ENCODE measurements at regions not wholly inside any gene's neighbourhood (a gene's known extent, or its start where the extent isn't known, plus 50 kb on each side); places are given as distances from the start of the nearest gene placed in this dataset.

DNA sequence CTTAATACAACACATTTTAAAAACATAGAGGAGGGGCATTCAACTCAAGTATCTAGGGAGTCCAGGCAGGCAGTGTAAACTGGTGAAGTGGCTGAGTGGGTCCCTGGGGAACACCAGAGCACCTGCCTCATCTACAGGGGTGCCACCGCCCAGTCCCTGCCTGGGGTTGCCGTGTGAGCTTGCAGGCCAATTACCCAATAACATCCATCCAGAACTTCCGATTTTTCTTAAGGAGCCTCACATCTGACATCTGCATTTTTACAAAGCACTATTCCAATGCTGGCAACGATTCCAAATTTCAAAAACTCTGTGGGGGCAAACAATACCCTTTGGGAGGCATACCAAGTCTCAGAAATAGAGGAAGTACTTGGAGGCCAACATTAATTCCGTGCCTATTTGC lies 288.4 kb upstream of the TSHZ2 start:
- intact Hi-C loops (cut with micrococcal nuclease; ENCODE audit: unreplicated experiment): no loop called here
- CTCF ChIA-PET: no interaction called here
- POLR2A ChIA-PET (ENCODE audit: low non-redundant PET): no interaction called here
- no peak for TF ChIP-seq EZH2 (IDR thresholded peaks at IDR 0.05; ENCODE audit: borderline replicate concordance, low read depth, low read length, poor library complexity, severe bottlenecking)
- TF ChIP-seq, protein P1, sequence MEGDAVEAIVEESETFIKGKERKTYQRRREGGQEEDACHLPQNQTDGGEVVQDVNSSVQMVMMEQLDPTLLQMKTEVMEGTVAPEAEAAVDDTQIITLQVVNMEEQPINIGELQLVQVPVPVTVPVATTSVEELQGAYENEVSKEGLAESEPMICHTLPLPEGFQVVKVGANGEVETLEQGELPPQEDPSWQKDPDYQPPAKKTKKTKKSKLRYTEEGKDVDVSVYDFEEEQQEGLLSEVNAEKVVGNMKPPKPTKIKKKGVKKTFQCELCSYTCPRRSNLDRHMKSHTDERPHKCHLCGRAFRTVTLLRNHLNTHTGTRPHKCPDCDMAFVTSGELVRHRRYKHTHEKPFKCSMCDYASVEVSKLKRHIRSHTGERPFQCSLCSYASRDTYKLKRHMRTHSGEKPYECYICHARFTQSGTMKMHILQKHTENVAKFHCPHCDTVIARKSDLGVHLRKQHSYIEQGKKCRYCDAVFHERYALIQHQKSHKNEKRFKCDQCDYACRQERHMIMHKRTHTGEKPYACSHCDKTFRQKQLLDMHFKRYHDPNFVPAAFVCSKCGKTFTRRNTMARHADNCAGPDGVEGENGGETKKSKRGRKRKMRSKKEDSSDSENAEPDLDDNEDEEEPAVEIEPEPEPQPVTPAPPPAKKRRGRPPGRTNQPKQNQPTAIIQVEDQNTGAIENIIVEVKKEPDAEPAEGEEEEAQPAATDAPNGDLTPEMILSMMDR (conservative IDR thresholded peaks at IDR 0.05; ENCODE audit: low read depth, low read length): no peak
- no peaks in the 10 kb centered on the region for H3K4me1 ChIP-seq (ENCODE audit: insufficient read depth, low read length, poor library complexity, severe bottlenecking)
- no peak overlapping the region for H3K4me3 ChIP-seq (ENCODE audit: low read depth, low read length, poor library complexity, severe bottlenecking)
- no peaks in the 10 kb centered on the region for H3K36me3 ChIP-seq (ENCODE audit: insufficient read depth, low read length, poor library complexity, severe bottlenecking)
- no peak overlapping the region for H3K27ac ChIP-seq (ENCODE audit: low read depth, low read length, poor library complexity, severe bottlenecking)
- no peaks in the 10 kb centered on the region for H3K27me3 ChIP-seq (replicated peaks; ENCODE audit: insufficient read depth, low read depth, low read length, poor library complexity)
- no peak for DNase-seq (ENCODE audit: low spot score)
- no peaks in the 10 kb centered on the region for H3K9me3 ChIP-seq (ENCODE audit: low read depth, low read length, poor library complexity, severe bottlenecking)
- no TSS peak for BruUV-seq (replicated peaks)

DNA sequence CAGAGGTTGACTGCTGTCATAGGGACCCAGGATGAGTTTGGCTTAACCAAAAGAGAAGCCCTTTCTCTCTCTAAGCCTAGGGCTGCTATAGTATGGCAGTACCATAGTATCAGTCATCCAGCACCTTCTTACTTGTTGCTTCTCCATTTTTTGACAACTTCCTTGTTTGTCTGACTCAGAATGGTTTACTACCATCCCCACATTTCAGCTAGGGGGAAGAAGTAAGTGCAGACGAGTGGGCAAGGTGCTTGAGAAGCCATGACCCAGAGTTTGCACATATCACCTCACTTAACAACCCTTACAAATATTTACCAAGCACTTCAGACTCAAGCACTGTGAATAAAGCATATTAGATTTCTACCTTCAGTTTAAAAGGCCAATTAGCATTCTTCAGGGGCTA lies 289.9 kb upstream of the TSHZ2 start:
- Histone ChIP-seq H3K36me3 (ENCODE audit: insufficient read depth, low read length, poor library complexity, severe bottlenecking) (no peaks in the 10 kb centered on the region), H3K9me3 (ENCODE audit: low read depth, low read length, poor library complexity, severe bottlenecking) (no peaks in the 10 kb centered on the region), H3K4me3 (ENCODE audit: low read depth, low read length, poor library complexity, severe bottlenecking) (no peak overlapping the region), H3K27me3 (replicated peaks; ENCODE audit: insufficient read depth, low read depth, low read length, poor library complexity) (peaks cover 4% of the 10 kb centered on the region), H3K4me1 (ENCODE audit: insufficient read depth, low read length, poor library complexity, severe bottlenecking) (no peaks in the 10 kb centered on the region), H3K27ac (ENCODE audit: low read depth, low read length, poor library complexity, severe bottlenecking) (no peak overlapping the region)
- BruUV-seq (replicated peaks): no TSS peak
- ChIA-PET CTCF (no interaction called here), POLR2A (ENCODE audit: low non-redundant PET) (no interaction called here)
- TF ChIP-seq EZH2 (IDR thresholded peaks at IDR 0.05; ENCODE audit: borderline replicate concordance, low read depth, low read length, poor library complexity, severe bottlenecking): no peak
- TF ChIP-seq, protein P1 (conservative IDR thresholded peaks at IDR 0.05; ENCODE audit: low read depth, low read length): no peak
- DNase-seq (ENCODE audit: low spot score): no peak
- intact Hi-C loops (cut with micrococcal nuclease; ENCODE audit: unreplicated experiment): no loop called here

DNA sequence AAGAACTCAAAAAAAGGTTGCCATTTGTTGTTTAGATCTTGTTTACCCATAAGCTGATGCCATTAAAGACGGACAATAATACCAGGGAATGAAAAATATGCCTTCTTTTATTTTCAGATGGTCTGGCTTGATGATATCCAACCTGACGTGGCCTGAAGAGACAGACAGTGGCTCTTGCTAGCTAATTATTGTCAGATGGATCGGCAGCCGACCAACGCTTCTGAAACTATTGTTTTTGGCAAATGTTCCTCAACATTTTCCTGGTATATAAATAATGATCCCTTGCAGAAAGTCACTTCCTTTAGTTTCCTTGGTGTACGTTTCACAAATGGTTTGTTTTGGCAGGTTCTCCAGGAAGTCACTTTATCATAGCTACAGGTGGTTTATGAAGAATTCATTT lies 290.9 kb upstream of the TSHZ2 start:
- no peak overlapping the region for H3K4me3 ChIP-seq (ENCODE audit: low read depth, low read length, poor library complexity, severe bottlenecking)
- no peak overlapping the region for H3K27ac ChIP-seq (ENCODE audit: low read depth, low read length, poor library complexity, severe bottlenecking)
- no peak for DNase-seq (ENCODE audit: low spot score)
- TF ChIP-seq, protein P1 (conservative IDR thresholded peaks at IDR 0.05; ENCODE audit: low read depth, low read length): no peak
- no peak for TF ChIP-seq EZH2 (IDR thresholded peaks at IDR 0.05; ENCODE audit: borderline replicate concordance, low read depth, low read length, poor library complexity, severe bottlenecking)
- intact Hi-C loops (cut with micrococcal nuclease; ENCODE audit: unreplicated experiment): no loop called here
- no peaks in the 10 kb centered on the region for H3K36me3 ChIP-seq (ENCODE audit: insufficient read depth, low read length, poor library complexity, severe bottlenecking)
- BruUV-seq (replicated peaks): no TSS peak
- ChIA-PET CTCF (no interaction called here), POLR2A (ENCODE audit: low non-redundant PET) (no interaction called here)
- no peaks in the 10 kb centered on the region for H3K4me1 ChIP-seq (ENCODE audit: insufficient read depth, low read length, poor library complexity, severe bottlenecking)
- no peaks in the 10 kb centered on the region for H3K9me3 ChIP-seq (ENCODE audit: low read depth, low read length, poor library complexity, severe bottlenecking)
- peaks cover 4% of the 10 kb centered on the region for H3K27me3 ChIP-seq (replicated peaks; ENCODE audit: insufficient read depth, low read depth, low read length, poor library complexity)
